ENCODE measurements at regions not wholly inside any gene's neighbourhood (a gene's known extent, or its start where the extent isn't known, plus 50 kb on each side); places are given as distances from the start of the nearest gene placed in this dataset.

DNA sequence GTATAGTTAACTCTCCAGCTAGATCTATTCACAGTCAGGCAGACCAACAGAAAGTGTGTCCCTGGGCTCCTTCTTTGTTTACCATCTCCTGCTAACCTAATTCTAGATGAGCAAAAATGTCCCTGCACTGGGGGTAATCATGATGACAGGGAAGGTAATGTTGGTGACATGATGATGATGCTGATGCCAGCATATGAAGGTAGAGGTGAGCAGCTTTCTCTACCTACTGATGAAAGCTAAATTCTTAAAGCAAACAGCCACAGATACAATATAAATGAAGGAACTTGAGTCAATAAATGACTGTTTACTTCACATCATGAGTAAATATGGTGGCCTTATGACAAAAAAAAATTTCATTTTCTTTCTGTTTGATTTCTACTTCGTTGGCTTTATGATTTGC, 78.5 kb downstream of the NKX6-1 start:
- Mint-ChIP-seq H3K27me3 (peaks cover 3% of the 10 kb centered on the region), H3K4me1 (ENCODE audit: low read depth) (no peaks in the 10 kb centered on the region), H3K36me3 (ENCODE audit: low read depth) (no peaks in the 10 kb centered on the region), H3K27ac (no peak overlapping the region), H3K9me3 (peaks cover 7% of the 10 kb centered on the region), H3K4me3 (no peak overlapping the region)
- DNase-seq (no peak), ATAC-seq (ENCODE audit: poor library complexity) (no peak)
- H3K27me3 ChIP-seq (ENCODE audit: control insufficient read depth in 1 of 2, insufficient read depth in 2 of 2, low read length in 2 of 2): no peaks in the 10 kb centered on the region
- H3K4me3 ChIP-seq (ENCODE audit: low read length): no peak overlapping the region
- CTCF ChIA-PET: no interaction called here
- no peak overlapping the region for H3K27ac ChIP-seq (ENCODE audit: low read depth in 1 of 2, low read length in 2 of 2)
- H3K4me1 ChIP-seq (ENCODE audit: insufficient read depth, low read length): no peaks in the 10 kb centered on the region
- H3K9me3 ChIP-seq (ENCODE audit: control insufficient read depth in 1 of 2, insufficient read depth in 1 of 2, low read length in 2 of 2): no peaks in the 10 kb centered on the region
- TF ChIP-seq, protein P1, sequence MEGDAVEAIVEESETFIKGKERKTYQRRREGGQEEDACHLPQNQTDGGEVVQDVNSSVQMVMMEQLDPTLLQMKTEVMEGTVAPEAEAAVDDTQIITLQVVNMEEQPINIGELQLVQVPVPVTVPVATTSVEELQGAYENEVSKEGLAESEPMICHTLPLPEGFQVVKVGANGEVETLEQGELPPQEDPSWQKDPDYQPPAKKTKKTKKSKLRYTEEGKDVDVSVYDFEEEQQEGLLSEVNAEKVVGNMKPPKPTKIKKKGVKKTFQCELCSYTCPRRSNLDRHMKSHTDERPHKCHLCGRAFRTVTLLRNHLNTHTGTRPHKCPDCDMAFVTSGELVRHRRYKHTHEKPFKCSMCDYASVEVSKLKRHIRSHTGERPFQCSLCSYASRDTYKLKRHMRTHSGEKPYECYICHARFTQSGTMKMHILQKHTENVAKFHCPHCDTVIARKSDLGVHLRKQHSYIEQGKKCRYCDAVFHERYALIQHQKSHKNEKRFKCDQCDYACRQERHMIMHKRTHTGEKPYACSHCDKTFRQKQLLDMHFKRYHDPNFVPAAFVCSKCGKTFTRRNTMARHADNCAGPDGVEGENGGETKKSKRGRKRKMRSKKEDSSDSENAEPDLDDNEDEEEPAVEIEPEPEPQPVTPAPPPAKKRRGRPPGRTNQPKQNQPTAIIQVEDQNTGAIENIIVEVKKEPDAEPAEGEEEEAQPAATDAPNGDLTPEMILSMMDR (IDR thresholded peaks at IDR 0.05): no peak
- POLR2A ChIA-PET: no interaction called here
- intact Hi-C loops (cut with DNase I, micrococcal nuclease): no loop called here
- H3K36me3 ChIP-seq (ENCODE audit: insufficient read depth, low read length): no peaks in the 10 kb centered on the region

DNA sequence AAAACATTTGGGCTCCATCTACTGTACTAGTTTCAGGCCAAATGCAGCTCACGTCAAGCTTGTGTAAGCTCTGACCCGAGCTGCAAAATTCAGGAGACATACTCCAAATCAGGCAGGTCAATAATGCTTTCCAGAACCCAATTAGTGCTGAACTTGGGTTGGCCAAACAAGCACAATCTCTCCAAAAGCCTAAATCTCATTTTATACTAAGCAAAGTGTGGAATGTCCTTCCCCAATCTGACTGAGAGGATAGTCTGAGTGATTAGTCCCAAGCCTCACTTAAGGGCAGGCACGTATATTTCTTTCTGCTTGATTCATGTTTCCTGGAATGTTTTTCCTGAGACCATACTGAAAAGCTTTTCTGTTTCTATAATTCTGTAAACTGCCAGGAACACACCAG, 79.9 kb downstream of the NKX6-1 start:
- Mint-ChIP-seq H3K9me3 (peaks cover 4% of the 10 kb centered on the region), H3K4me1 (ENCODE audit: low read depth) (no peaks in the 10 kb centered on the region), H3K4me3 (no peak overlapping the region), H3K36me3 (ENCODE audit: low read depth) (no peaks in the 10 kb centered on the region), H3K27ac (no peak overlapping the region), H3K27me3 (peaks cover 3% of the 10 kb centered on the region)
- ATAC-seq (ENCODE audit: poor library complexity): no peak
- CTCF ChIA-PET: no interaction called here
- DNase-seq: no peak
- Histone ChIP-seq H3K4me3 (ENCODE audit: low read length) (no peak overlapping the region), H3K4me1 (ENCODE audit: insufficient read depth, low read length) (no peaks in the 10 kb centered on the region), H3K27me3 (ENCODE audit: control insufficient read depth in 1 of 2, insufficient read depth in 2 of 2, low read length in 2 of 2) (no peaks in the 10 kb centered on the region), H3K36me3 (ENCODE audit: insufficient read depth, low read length) (no peaks in the 10 kb centered on the region), H3K27ac (ENCODE audit: low read depth in 1 of 2, low read length in 2 of 2) (no peak overlapping the region), H3K9me3 (ENCODE audit: control insufficient read depth in 1 of 2, insufficient read depth in 1 of 2, low read length in 2 of 2) (no peaks in the 10 kb centered on the region)
- POLR2A ChIA-PET: no interaction called here
- TF ChIP-seq, protein P1 (IDR thresholded peaks at IDR 0.05): no peak
- intact Hi-C loops (cut with DNase I, micrococcal nuclease): no loop called here

DNA sequence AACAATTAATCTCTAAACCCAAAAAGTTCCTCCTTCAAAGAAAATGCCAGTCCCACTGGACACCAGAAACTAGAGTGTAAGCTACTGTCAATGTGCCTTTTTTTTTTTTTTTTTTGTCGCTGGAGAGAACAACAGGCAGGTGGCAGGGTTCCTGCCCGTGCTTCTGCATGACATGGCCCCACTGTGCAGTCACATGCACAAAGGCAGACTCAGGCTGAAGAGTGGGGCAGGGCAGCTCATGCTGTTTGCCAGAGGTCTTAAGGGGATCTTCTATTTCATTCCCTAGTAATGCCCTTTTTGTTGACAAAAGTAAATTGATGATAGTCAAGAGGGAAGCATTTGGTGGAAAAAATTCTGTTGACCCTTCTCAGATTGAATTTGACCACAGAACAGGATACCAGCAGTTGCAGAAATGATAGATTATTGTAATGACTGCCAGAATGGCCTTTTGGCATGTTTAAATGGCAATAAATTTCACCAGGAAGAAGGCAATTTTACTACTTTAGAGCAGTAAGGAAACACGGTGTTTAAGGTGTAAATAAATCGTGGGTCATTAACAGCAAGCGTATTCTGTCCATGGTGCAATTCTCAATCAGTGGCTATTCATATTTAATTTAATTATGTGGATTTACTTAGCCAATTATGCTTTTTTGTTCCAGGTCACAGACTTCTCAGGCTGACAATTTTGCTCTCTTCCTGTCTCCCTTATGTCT, 80.9 kb downstream of the NKX6-1 start:
- CTCF ChIA-PET: no interaction called here
- no peak overlapping the region for H3K27ac ChIP-seq (ENCODE audit: low read depth in 1 of 2, low read length in 2 of 2)
- peaks cover 3% of the 10 kb centered on the region for H3K27me3 Mint-ChIP-seq
- no peaks in the 10 kb centered on the region for H3K9me3 ChIP-seq (ENCODE audit: control insufficient read depth in 1 of 2, insufficient read depth in 1 of 2, low read length in 2 of 2)
- H3K4me1 Mint-ChIP-seq (ENCODE audit: low read depth): no peaks in the 10 kb centered on the region
- ATAC-seq (ENCODE audit: poor library complexity) (no peak), DNase-seq (no peak)
- no peak overlapping the region for H3K4me3 ChIP-seq (ENCODE audit: low read length)
- H3K36me3 Mint-ChIP-seq (ENCODE audit: low read depth): no peaks in the 10 kb centered on the region
- POLR2A ChIA-PET: no interaction called here
- intact Hi-C loops (cut with DNase I, micrococcal nuclease): no loop called here
- H3K27me3 ChIP-seq (ENCODE audit: control insufficient read depth in 1 of 2, insufficient read depth in 2 of 2, low read length in 2 of 2): no peaks in the 10 kb centered on the region
- H3K27ac Mint-ChIP-seq: no peak overlapping the region
- peaks cover 4% of the 10 kb centered on the region for H3K9me3 Mint-ChIP-seq
- no peaks in the 10 kb centered on the region for H3K36me3 ChIP-seq (ENCODE audit: insufficient read depth, low read length)
- no peaks in the 10 kb centered on the region for H3K4me1 ChIP-seq (ENCODE audit: insufficient read depth, low read length)
- no peak overlapping the region for H3K4me3 Mint-ChIP-seq
- TF ChIP-seq, protein P1 (IDR thresholded peaks at IDR 0.05): no peak
